ENCODE measurements at regions not wholly inside any gene's neighbourhood (a gene's known extent, or its start where the extent isn't known, plus 50 kb on each side); places are given as distances from the start of the nearest gene placed in this dataset.

GRCh38 chr13:84684804-84685203 is 802.5 kb upstream of the SLITRK1 start:
- no peak for DNase-seq
- no peak for TF ChIP-seq CTCF (IDR thresholded peaks at IDR 0.05)
- TF ChIP-seq POLR2A (IDR thresholded peaks at IDR 0.05), result no peak
- Histone ChIP-seq H3K4me3 (no peak overlapping the region), H3K27me3 (no peaks in the 10 kb centered on the region), H3K36me3 (replicated peaks in 1 of 2) (no peaks in the 10 kb centered on the region), H3K9me3 (replicated peaks in 1 of 3) (no peaks in the 10 kb centered on the region), H3K4me1 (replicated peaks in 1 of 2) (no peaks in the 10 kb centered on the region), H3K27ac (no peak overlapping the region)
- intact Hi-C loops (cut with DNase I), result no loop called here
- 81 to 90% (median 88%) methylated on average over 6 of the region's 6 CpGs for whole genome bisulfite sequencing, 4 donors

- H3K27me3 ChIP-seq, result no peaks in the 10 kb centered on the region
- H3K9me3 ChIP-seq (replicated peaks in 1 of 3), result no peaks in the 10 kb centered on the region
- intact Hi-C loops (cut with DNase I), result no loop called here
- H3K27ac ChIP-seq, result no peak overlapping the region
- no peaks in the 10 kb centered on the region for H3K4me1 ChIP-seq (replicated peaks in 1 of 2)
- H3K36me3 ChIP-seq (replicated peaks in 1 of 2), result no peaks in the 10 kb centered on the region
- whole genome bisulfite sequencing, 4 donors, result 42 to 58% (median 47%) methylated on average over 3 of the region's 3 CpGs
- peak in 2 of 7 donors; percentile 3 to 8 for DNase-seq
- no peak for TF ChIP-seq CTCF (IDR thresholded peaks at IDR 0.05)
- no peak for TF ChIP-seq POLR2A (IDR thresholded peaks at IDR 0.05)
- H3K4me3 ChIP-seq, result no peak overlapping the region
Observed at GRCh38 chr13:84684048-84684662, 801.9 kb upstream of the SLITRK1 start.

DNA sequence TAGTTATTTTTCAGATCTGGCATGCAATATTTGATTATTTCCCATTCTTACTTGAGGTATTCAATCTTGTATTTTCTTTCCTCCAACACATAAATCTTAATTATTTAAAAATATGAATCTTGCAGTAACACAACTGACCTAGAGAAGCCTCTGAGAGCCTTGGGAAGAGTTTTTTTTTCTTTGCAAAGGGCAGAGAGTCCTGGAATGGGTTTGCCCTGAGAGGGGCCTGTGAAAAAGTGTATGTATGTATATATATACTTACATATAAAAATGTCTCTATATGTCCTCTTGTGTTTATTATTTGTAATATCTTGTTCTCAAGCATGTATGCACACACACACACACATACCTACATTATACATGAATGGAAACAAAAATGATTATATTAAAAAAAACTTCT is 801.2 kb upstream of the SLITRK1 start:
- Histone ChIP-seq H3K4me1 (replicated peaks in 1 of 2) (no peaks in the 10 kb centered on the region), H3K36me3 (replicated peaks in 1 of 2) (no peaks in the 10 kb centered on the region), H3K27me3 (no peaks in the 10 kb centered on the region), H3K27ac (no peak overlapping the region), H3K9me3 (replicated peaks in 1 of 3) (no peaks in the 10 kb centered on the region), H3K4me3 (no peak overlapping the region)
- intact Hi-C loops (cut with DNase I), result no loop called here
- DNase-seq, result no peak
- TF ChIP-seq POLR2A (IDR thresholded peaks at IDR 0.05) (no peak), CTCF (IDR thresholded peaks at IDR 0.05) (no peak)

GRCh38 chr13:84677836-84678235 is 795.6 kb upstream of the SLITRK1 start:
- Histone ChIP-seq H3K36me3 (replicated peaks in 1 of 2) (no peaks in the 10 kb centered on the region), H3K27me3 (no peaks in the 10 kb centered on the region), H3K4me3 (no peak overlapping the region), H3K4me1 (replicated peaks in 1 of 2) (no peaks in the 10 kb centered on the region), H3K9me3 (replicated peaks in 1 of 3) (no peaks in the 10 kb centered on the region), H3K27ac (no peak overlapping the region)
- 72 to 81% (median 80%) methylated on average over 2 of the region's 2 CpGs for WGBS, 4 donors
- intact Hi-C loops (cut with DNase I), result no loop called here
- DNase-seq, result no peak
- TF ChIP-seq POLR2A (IDR thresholded peaks at IDR 0.05) (no peak), CTCF (IDR thresholded peaks at IDR 0.05) (no peak)

Measured in adrenal gland (tissue), 9 donors.